ENCODE measurements at regions not wholly inside any gene's neighbourhood (a gene's known extent, or its start where the extent isn't known, plus 50 kb on each side); places are given as distances from the start of the nearest gene placed in this dataset.
A peak's percentile ranks its signal among the peaks of the same experiment; 100 is the strongest.
"Not testable (repeated sequence)": the region's sequence is repeated elsewhere in the genome, so short reads cannot be mapped to it uniquely, and the experiment has no call there.

DNA sequence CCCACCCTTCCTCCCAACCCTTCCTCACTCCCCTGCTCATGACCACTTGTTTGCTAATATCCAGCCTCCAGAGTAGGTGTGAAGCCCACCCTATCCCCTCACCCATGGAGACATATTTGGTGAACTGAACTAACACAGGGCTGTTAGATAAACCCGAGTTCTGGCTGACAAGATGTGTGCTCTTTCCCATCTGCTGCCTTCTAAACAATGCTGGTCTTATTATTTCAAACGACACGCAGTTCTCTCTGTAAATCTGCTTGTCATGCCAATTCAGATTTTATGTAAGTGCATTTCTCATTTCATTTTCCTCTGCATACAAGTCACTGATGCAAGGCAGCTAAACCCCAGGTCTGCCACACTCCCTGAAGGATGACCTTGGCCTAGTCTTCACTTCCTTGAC is 343.0 kb upstream of the CDH5 start:
- H3K4me3 ChIP-seq (replicated peaks; ENCODE audit: low read depth, low read length), result no peak overlapping the region
- no peak for TF ChIP-seq CTCF (IDR thresholded peaks at IDR 0.05; ENCODE audit: low read length, missing control alignments)
- no peak for DNase-seq (ENCODE audit: low read depth)

- H3K4me3 ChIP-seq (replicated peaks; ENCODE audit: low read depth, low read length), result no peak overlapping the region
- no peak for TF ChIP-seq CTCF (IDR thresholded peaks at IDR 0.05; ENCODE audit: low read length, missing control alignments)
- DNase-seq (ENCODE audit: low read depth), result no peak
These were observed 345.8 kb upstream of the CDH5 start for GRCh38 chr16:66020642-66021041.

DNA sequence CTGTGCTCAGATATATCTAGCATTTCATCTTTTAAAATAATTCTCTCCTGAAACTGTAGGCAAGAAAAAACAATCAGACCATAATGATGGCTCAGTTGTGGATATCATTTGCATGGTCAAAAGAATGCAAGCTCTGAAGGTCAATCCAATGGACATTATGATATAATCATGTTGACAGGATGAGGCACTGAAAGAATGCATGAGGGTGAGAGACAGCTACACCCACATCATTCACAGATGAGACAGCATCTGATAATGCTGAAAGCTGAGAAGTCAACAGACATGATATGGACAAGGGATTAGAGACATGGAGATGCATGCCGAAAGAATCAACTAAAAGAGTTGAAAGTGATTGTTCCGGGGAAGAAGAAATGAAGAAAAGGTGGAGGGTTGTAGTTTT is 346.4 kb upstream of the CDH5 start:
- H3K4me3 ChIP-seq (replicated peaks; ENCODE audit: low read depth, low read length), result no peak overlapping the region
- no peak for TF ChIP-seq CTCF (IDR thresholded peaks at IDR 0.05; ENCODE audit: low read length, missing control alignments)
- DNase-seq (ENCODE audit: low read depth), result no peak

GRCh38 chr16:66019502-66019901 is 347.0 kb upstream of the CDH5 start:
- not testable (repeated sequence) for H3K4me3 ChIP-seq (replicated peaks; ENCODE audit: low read depth, low read length); DNase-seq (ENCODE audit: low read depth)

- no peak for DNase-seq (ENCODE audit: low read depth)
- TF ChIP-seq CTCF (IDR thresholded peaks at IDR 0.05; ENCODE audit: low read length, missing control alignments), result no peak
- H3K4me3 ChIP-seq (replicated peaks; ENCODE audit: low read depth, low read length), result no peak overlapping the region
These were observed 352.3 kb upstream of the CDH5 start for GRCh38 chr16:66014221-66014620.

DNA sequence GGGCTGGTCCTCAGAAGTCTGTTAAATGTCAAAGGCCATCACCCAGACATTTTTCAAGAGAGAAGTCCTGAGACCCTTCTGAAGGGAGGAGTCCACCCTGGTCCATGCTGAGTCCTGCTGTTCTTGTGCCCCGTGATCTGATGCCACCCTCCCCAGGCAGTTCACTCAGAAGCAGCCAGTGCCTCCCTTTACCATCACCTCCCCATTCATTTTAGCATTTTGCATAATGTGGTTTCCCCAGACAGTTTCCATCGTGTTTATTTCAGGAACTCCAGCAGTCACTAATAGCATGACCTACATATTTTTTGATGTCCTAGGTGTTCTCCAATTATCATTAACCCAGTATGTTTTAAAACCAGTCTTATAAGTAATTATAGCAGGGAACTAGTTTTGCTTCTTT is 353.0 kb upstream of the CDH5 start:
- no peak for TF ChIP-seq CTCF (IDR thresholded peaks at IDR 0.05; ENCODE audit: low read length, missing control alignments)
- H3K4me3 ChIP-seq (replicated peaks; ENCODE audit: low read depth, low read length), result no peak overlapping the region
- no peak for DNase-seq (ENCODE audit: low read depth)

DNA sequence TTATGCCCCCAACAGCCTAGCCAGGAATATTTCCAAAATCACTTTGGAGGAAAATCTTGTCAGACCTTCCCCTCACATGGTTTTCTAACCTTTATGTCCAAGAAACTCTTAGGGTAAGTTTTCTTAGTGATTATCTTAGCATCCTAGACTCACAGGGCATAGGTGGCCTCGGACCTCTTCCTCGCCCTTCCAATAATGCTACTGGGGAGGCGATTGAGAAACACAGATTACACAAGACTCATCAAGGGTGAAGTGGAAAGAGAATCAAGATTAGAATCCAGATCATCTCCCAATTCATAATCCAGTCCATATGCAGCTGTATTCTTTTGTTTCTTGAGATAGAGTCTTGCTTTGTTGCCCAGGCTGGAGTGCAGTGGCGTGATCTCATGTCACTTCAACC is 358.4 kb upstream of the CDH5 start:
- TF ChIP-seq CTCF (IDR thresholded peaks at IDR 0.05; ENCODE audit: low read length, missing control alignments), result no peak
- DNase-seq (ENCODE audit: low read depth), result no peak
- H3K4me3 ChIP-seq (replicated peaks; ENCODE audit: low read depth, low read length), result no peak overlapping the region

DNA sequence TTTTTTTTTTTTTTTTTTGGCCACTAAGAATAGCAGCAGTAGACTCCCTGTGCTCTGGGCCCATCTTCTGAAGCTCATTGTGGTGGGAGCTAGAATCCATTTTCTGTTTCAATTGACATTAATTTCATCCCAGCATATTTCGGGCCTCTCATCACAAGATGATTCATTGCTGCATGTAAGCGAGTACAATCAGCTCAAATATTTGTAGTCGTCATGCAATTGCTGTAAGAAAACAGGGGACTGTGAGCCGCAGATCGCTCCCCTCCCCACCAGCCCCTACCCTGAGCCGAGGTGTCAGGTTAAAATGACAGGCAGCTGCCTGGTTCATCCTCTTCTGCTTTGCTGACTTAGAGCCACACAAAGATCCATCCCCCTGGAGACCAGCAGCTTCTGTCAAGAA is 358.8 kb upstream of the CDH5 start:
- no peak overlapping the region for H3K4me3 ChIP-seq (replicated peaks; ENCODE audit: low read depth, low read length)
- DNase-seq (ENCODE audit: low read depth), result peak; percentile 59
- TF ChIP-seq CTCF (IDR thresholded peaks at IDR 0.05; ENCODE audit: low read length, missing control alignments), result no peak
